ENCODE measurements at regions not wholly inside any gene's neighbourhood (a gene's known extent, or its start where the extent isn't known, plus 50 kb on each side); places are given as distances from the start of the nearest gene placed in this dataset.
"Not testable (repeated sequence)": the region's sequence is repeated elsewhere in the genome, so short reads cannot be mapped to it uniquely, and the experiment has no call there.

GRCh38 chr4:181757910-181758660 lies 485.1 kb upstream of the TENM3 start:
- DNase-seq, result no peak

GRCh38 chr4:181760560-181760959 lies 482.6 kb upstream of the TENM3 start:
- no peak for DNase-seq

- DNase-seq, result no peak
Measured at GRCh38 chr4:181761156-181761555, 482.0 kb upstream of the TENM3 start.

- DNase-seq, result no peak
Measured at GRCh38 chr4:181766061-181766548, 477.1 kb upstream of the TENM3 start.

GRCh38 chr4:181770971-181771370 lies 472.2 kb upstream of the TENM3 start:
- no peak for DNase-seq

- DNase-seq, result no peak
Measured at GRCh38 chr4:181775298-181775697, 467.9 kb upstream of the TENM3 start.

- DNase-seq, result no peak
Measured at GRCh38 chr4:181776264-181777054, 466.7 kb upstream of the TENM3 start.

GRCh38 chr4:181777518-181777917 lies 465.7 kb upstream of the TENM3 start:
- DNase-seq, result no peak

GRCh38 chr4:181784881-181785280 lies 458.3 kb upstream of the TENM3 start:
- no peak for DNase-seq

GRCh38 chr4:181792641-181793040 lies 450.6 kb upstream of the TENM3 start:
- DNase-seq, result no peak

- DNase-seq, result no peak
Measured at GRCh38 chr4:181793096-181793495, 450.1 kb upstream of the TENM3 start.

GRCh38 chr4:181796502-181796901 lies 446.7 kb upstream of the TENM3 start:
- no peak for DNase-seq

GRCh38 chr4:181798536-181798935 lies 444.7 kb upstream of the TENM3 start:
- no peak for DNase-seq

- no peak for DNase-seq
Measured at GRCh38 chr4:181799561-181800069, 443.6 kb upstream of the TENM3 start.

- no peak for DNase-seq
Measured at GRCh38 chr4:181802207-181802606, 441.0 kb upstream of the TENM3 start.

GRCh38 chr4:181807771-181808170 lies 435.4 kb upstream of the TENM3 start:
- no peak for DNase-seq

GRCh38 chr4:181810711-181811110 lies 432.5 kb upstream of the TENM3 start:
- DNase-seq, result no peak

- DNase-seq, result not testable (repeated sequence)
Measured at GRCh38 chr4:181811550-181811949, 431.7 kb upstream of the TENM3 start.

GRCh38 chr4:181819946-181820345 lies 423.3 kb upstream of the TENM3 start:
- no peak for DNase-seq

- DNase-seq, result no peak
Measured at GRCh38 chr4:181820553-181820952, 422.6 kb upstream of the TENM3 start.

- no peak for DNase-seq
Measured at GRCh38 chr4:181821039-181822004, 421.9 kb upstream of the TENM3 start.

- DNase-seq, result no peak
Measured at GRCh38 chr4:181822005-181822375, 421.2 kb upstream of the TENM3 start.

- no peak for DNase-seq
Measured at GRCh38 chr4:181823183-181823582, 420.0 kb upstream of the TENM3 start.

Measured in activated CD4-positive, alpha-beta T cell treated with anti-CD3 and anti-CD28 coated beads, Interleukin-2, amount 50 U/mL, for 48 hours (primary cell).